ENCODE measurements at regions not wholly inside any gene's neighbourhood (a gene's known extent, or its start where the extent isn't known, plus 50 kb on each side); places are given as distances from the start of the nearest gene placed in this dataset.

DNA sequence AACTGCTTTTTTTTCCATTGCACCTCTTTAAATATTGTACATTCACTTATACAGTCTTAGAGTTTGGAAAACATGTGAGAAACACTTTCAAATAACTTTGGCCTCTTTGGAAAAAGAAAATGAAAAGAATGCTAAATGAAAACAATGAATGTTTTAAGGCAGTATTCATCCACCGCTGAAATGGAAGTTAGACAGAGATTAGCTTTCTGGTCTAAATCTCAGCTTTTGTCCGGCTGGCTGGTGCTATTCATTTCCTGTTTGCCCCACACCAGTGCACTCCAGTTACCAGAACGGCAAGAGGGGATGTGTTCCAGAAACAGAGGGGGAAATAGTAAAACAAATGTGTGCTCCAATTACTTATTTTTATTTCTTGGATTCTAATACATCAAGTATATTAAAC, 1201.3 kb downstream of the EFNB2 start:
- TF ChIP-seq CTCF (IDR thresholded peaks at IDR 0.05; ENCODE audit: poor library complexity): no peak
- TF ChIP-seq EZH2 (IDR thresholded peaks at IDR 0.05; ENCODE audit: borderline replicate concordance): no peak

All from hepatocyte (in vitro differentiated cells).